PC-9 (cell line): ENCODE measurements at regions not wholly inside any gene's neighbourhood (a gene's known extent, or its start where the extent isn't known, plus 50 kb on each side); places are given as distances from the start of the nearest gene placed in this dataset.

ENCODE experiments used
- EZH2 ChIP-seq: fragments of 200-600 bp; sonication (generic); IDR thresholded peaks from 2 replicates; pipeline ENCODE4 v1.8.0; 2017; ENCODE audit warnings: antibody characterized with exemption, low read depth
- TF ChIP-seq, protein P1 (sequence below): fragments of 200-600 bp; sonication (generic); conservative IDR thresholded peaks from 2 replicates; pipeline ENCODE4 v1.6.1; 2017; ENCODE audit warnings: mixed run types, antibody characterized with exemption, mild to moderate bottlenecking, moderate library complexity

GRCh38 chr1:30397576-30397975 lies 325.8 kb downstream of the MATN1 start:
- TF ChIP-seq, protein P1, sequence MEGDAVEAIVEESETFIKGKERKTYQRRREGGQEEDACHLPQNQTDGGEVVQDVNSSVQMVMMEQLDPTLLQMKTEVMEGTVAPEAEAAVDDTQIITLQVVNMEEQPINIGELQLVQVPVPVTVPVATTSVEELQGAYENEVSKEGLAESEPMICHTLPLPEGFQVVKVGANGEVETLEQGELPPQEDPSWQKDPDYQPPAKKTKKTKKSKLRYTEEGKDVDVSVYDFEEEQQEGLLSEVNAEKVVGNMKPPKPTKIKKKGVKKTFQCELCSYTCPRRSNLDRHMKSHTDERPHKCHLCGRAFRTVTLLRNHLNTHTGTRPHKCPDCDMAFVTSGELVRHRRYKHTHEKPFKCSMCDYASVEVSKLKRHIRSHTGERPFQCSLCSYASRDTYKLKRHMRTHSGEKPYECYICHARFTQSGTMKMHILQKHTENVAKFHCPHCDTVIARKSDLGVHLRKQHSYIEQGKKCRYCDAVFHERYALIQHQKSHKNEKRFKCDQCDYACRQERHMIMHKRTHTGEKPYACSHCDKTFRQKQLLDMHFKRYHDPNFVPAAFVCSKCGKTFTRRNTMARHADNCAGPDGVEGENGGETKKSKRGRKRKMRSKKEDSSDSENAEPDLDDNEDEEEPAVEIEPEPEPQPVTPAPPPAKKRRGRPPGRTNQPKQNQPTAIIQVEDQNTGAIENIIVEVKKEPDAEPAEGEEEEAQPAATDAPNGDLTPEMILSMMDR, result no peak
- no peak for TF ChIP-seq EZH2
